DOHH2 (cell line): ENCODE measurements at regions not wholly inside any gene's neighbourhood (a gene's known extent, or its start where the extent isn't known, plus 50 kb on each side); places are given as distances from the start of the nearest gene placed in this dataset.

Source experiments
- EZH2phosphoT487 ChIP-seq: fragments of 200-600 bp; sonication (generic); IDR thresholded peaks from 2 replicates; pipeline ENCODE4 v1.6.1; 2017; ENCODE audit warnings: borderline replicate concordance, mild to moderate bottlenecking, antibody characterized with exemption, low read length, moderate library complexity, mixed read lengths
- TF ChIP-seq, protein P1 (sequence below): fragments of 200-600 bp; sonication (generic); IDR thresholded peaks from one replicate; pipeline ENCODE4 v1.5.1; 2014; ENCODE audit warnings: antibody characterized with exemption, mild to moderate bottlenecking, low read depth, low read length; ENCODE audit not compliant: poor library complexity, severe bottlenecking

DNA sequence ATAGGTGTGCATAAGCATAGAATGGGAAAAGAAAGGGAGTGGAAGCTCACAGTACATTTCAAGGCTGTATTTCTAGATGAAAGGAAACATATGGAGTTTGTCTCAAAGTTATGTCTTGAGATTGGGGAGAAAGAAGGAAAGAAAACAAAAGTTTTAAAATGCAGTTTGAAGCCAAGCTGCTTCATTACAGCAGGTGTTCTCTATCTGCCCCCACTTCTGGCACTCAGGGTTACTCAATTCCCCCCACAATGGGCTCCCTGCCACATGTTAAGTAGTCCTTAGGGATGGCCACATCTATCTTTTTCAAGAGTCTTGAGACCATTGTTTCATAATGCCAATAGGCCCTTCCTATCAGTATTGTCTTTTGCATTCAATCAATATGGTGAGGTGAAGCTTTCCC, 367.4 kb upstream of the ANXA10 start:
- TF ChIP-seq, protein P1, sequence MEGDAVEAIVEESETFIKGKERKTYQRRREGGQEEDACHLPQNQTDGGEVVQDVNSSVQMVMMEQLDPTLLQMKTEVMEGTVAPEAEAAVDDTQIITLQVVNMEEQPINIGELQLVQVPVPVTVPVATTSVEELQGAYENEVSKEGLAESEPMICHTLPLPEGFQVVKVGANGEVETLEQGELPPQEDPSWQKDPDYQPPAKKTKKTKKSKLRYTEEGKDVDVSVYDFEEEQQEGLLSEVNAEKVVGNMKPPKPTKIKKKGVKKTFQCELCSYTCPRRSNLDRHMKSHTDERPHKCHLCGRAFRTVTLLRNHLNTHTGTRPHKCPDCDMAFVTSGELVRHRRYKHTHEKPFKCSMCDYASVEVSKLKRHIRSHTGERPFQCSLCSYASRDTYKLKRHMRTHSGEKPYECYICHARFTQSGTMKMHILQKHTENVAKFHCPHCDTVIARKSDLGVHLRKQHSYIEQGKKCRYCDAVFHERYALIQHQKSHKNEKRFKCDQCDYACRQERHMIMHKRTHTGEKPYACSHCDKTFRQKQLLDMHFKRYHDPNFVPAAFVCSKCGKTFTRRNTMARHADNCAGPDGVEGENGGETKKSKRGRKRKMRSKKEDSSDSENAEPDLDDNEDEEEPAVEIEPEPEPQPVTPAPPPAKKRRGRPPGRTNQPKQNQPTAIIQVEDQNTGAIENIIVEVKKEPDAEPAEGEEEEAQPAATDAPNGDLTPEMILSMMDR = no peak
- TF ChIP-seq EZH2phosphoT487 = no peak
